ENCODE measurements at regions not wholly inside any gene's neighbourhood (a gene's known extent, or its start where the extent isn't known, plus 50 kb on each side); places are given as distances from the start of the nearest gene placed in this dataset.

GRCh38 chr20:55200317-55200716 lies 724.9 kb downstream of the DOK5 start:
- intact Hi-C loops (cut with DNase I): no loop called here
- Histone ChIP-seq H3K27ac (no peak overlapping the region), H3K4me3 (no peak overlapping the region), H3K36me3 (no peaks in the 10 kb centered on the region), H3K4me1 (replicated peaks) (no peaks in the 10 kb centered on the region), H3K9me3 (no peaks in the 10 kb centered on the region), H3K27me3 (replicated peaks; ENCODE audit: insufficient read depth) (no peaks in the 10 kb centered on the region)
- TF ChIP-seq POLR2A (IDR thresholded peaks at IDR 0.05) (no peak), CTCF (IDR thresholded peaks at IDR 0.05) (no peak), POLR2AphosphoS5 (IDR thresholded peaks at IDR 0.05) (no peak)
- DNase-seq (ENCODE audit: low spot score): no peak
- WGBS: 67% methylated on average over 1 of the region's 1 CpG

- 82% methylated on average over 2 of the region's 2 CpGs for WGBS
Observed at GRCh38 chr20:55194947-55195346, 719.6 kb downstream of the DOK5 start.

GRCh38 chr20:55186228-55186627 lies 710.8 kb downstream of the DOK5 start:
- Histone ChIP-seq H3K9me3 (no peaks in the 10 kb centered on the region), H3K27me3 (replicated peaks; ENCODE audit: insufficient read depth) (no peaks in the 10 kb centered on the region), H3K27ac (no peak overlapping the region), H3K4me1 (replicated peaks) (no peaks in the 10 kb centered on the region), H3K36me3 (no peaks in the 10 kb centered on the region), H3K4me3 (no peak overlapping the region)
- DNase-seq (ENCODE audit: low spot score): no peak
- intact Hi-C loops (cut with DNase I): no loop called here
- TF ChIP-seq CTCF (IDR thresholded peaks at IDR 0.05) (no peak), POLR2AphosphoS5 (IDR thresholded peaks at IDR 0.05) (no peak), POLR2A (IDR thresholded peaks at IDR 0.05) (no peak)
- 69% methylated on average over 2 of the region's 2 CpGs for WGBS

More at GRCh38 chr20:55194947-55195346, 719.6 kb downstream of the DOK5 start:
- Histone ChIP-seq H3K36me3 (no peaks in the 10 kb centered on the region), H3K4me1 (replicated peaks) (no peaks in the 10 kb centered on the region), H3K9me3 (no peaks in the 10 kb centered on the region), H3K4me3 (no peak overlapping the region), H3K27me3 (replicated peaks; ENCODE audit: insufficient read depth) (no peaks in the 10 kb centered on the region), H3K27ac (no peak overlapping the region)
- intact Hi-C loops (cut with DNase I): no loop called here
- TF ChIP-seq CTCF (IDR thresholded peaks at IDR 0.05) (no peak), POLR2AphosphoS5 (IDR thresholded peaks at IDR 0.05) (no peak), POLR2A (IDR thresholded peaks at IDR 0.05) (no peak)
- DNase-seq (ENCODE audit: low spot score): no peak

GRCh38 chr20:55175081-55175480 lies 699.7 kb downstream of the DOK5 start:
- Histone ChIP-seq H3K4me3 (no peak overlapping the region), H3K36me3 (no peaks in the 10 kb centered on the region), H3K27me3 (replicated peaks; ENCODE audit: insufficient read depth) (no peaks in the 10 kb centered on the region), H3K4me1 (replicated peaks) (no peaks in the 10 kb centered on the region), H3K27ac (no peak overlapping the region), H3K9me3 (no peaks in the 10 kb centered on the region)
- whole genome bisulfite sequencing: 43% methylated on average over 4 of the region's 4 CpGs
- DNase-seq (ENCODE audit: low spot score): no peak
- no peak for TF ChIP-seq POLR2AphosphoS5 (IDR thresholded peaks at IDR 0.05)
- TF ChIP-seq POLR2A (IDR thresholded peaks at IDR 0.05): no peak
- TF ChIP-seq CTCF (IDR thresholded peaks at IDR 0.05): no peak
- intact Hi-C loops (cut with DNase I): no loop called here

GRCh38 chr20:55174635-55175034 lies 699.2 kb downstream of the DOK5 start:
- Histone ChIP-seq H3K4me1 (replicated peaks) (no peaks in the 10 kb centered on the region), H3K36me3 (no peaks in the 10 kb centered on the region), H3K27ac (no peak overlapping the region), H3K27me3 (replicated peaks; ENCODE audit: insufficient read depth) (no peaks in the 10 kb centered on the region), H3K4me3 (no peak overlapping the region), H3K9me3 (no peaks in the 10 kb centered on the region)
- TF ChIP-seq CTCF (IDR thresholded peaks at IDR 0.05): no peak
- TF ChIP-seq POLR2A (IDR thresholded peaks at IDR 0.05): no peak
- no peak for TF ChIP-seq POLR2AphosphoS5 (IDR thresholded peaks at IDR 0.05)
- intact Hi-C loops (cut with DNase I): no loop called here
- DNase-seq (ENCODE audit: low spot score): no peak
- WGBS: 77% methylated on average over 1 of the region's 1 CpG

All from prostate gland (tissue), 2 donors.